H1 (cell line): ENCODE measurements at regions not wholly inside any gene's neighbourhood (a gene's known extent, or its start where the extent isn't known, plus 50 kb on each side); places are given as distances from the start of the nearest gene placed in this dataset.

ENCODE experiments used
- CTCF ChIA-PET: fragments of 300-600 bp; sonication (Branson Sonifier 250); formaldehyde crosslinking; loops from one replicate; lab custom pipeline; 2021; ENCODE audit not compliant: partially characterized antibody; lab: Charles Lee
- POLR2A ChIA-PET: fragments of 300-600 bp; sonication (Branson Sonifier 250); formaldehyde crosslinking; loops from one replicate; lab custom pipeline; 2021; ENCODE audit warnings: inconsistent platforms; ENCODE audit not compliant: partially characterized antibody; lab: Charles Lee
- DNase-seq, 2 experiments: peaks; one replicate each; pipeline versions ENCODE4 v3.0.0 to v3.0.0-alpha.2; 2010 to 2022; ENCODE audit warnings: low spot score in 2 of 2, low read depth in 1 of 2, mixed read lengths in 1 of 2
- FAIRE-seq: peaks from 2 replicates; lab custom pipeline; 2011; peaks lifted over from hg19 to GRCh38; lab: Jason Lieb, UNC
- H2AFZ ChIP-seq: 2 replicates; pipeline ENCODE4 v1.8.1; 2012; ENCODE audit warnings: low read length, inconsistent platforms
- H2AK5ac ChIP-seq: 2 replicates; pipeline ENCODE4 v1.6.1; 2013; ENCODE audit warnings: low read depth, low read length
- H2BK120ac ChIP-seq: replicated peaks from 2 replicates; pipeline ENCODE3; 2013; ENCODE audit warnings: low read depth, low read length, inconsistent platforms
- H2BK12ac ChIP-seq: 2 replicates; pipeline ENCODE4 v1.6.1; 2013; ENCODE audit warnings: low read depth, low read length
- H2BK15ac ChIP-seq: 2 replicates; pipeline ENCODE4 v1.6.1; 2013; ENCODE audit warnings: low read length
- H2BK20ac ChIP-seq: 2 replicates; pipeline ENCODE4 v1.6.1; 2013; ENCODE audit warnings: low read length
- H2BK5ac ChIP-seq: 2 replicates; pipeline ENCODE4 v1.6.1; 2013; ENCODE audit warnings: low read depth, low read length
- H3K14ac ChIP-seq: 2 replicates; pipeline ENCODE4 v1.6.1; 2013; ENCODE audit warnings: inconsistent platforms; ENCODE audit not compliant: insufficient read length
- H3K18ac ChIP-seq: 2 replicates; pipeline ENCODE4 v1.6.1; 2013; ENCODE audit warnings: low read length; ENCODE audit errors: extremely low read depth
- H3K23ac ChIP-seq: 2 replicates; pipeline ENCODE4 v1.6.1; 2013; ENCODE audit warnings: inconsistent platforms; ENCODE audit not compliant: insufficient read length
- H3K23me2 ChIP-seq: 2 replicates; pipeline ENCODE4 v1.6.1; 2013; ENCODE audit warnings: low read depth, low read length
- H3K27ac ChIP-seq: 2 replicates; pipeline ENCODE4 v1.6.1; 2011; ENCODE audit warnings: low read depth, low read length, inconsistent platforms
- H3K27me3 ChIP-seq, 4 experiments: replicated peaks in 1 of 4; 1 replicate in 1 of 4; 2 replicates in 3 of 4; pipeline versions ENCODE4 v1.6.1 to v1.8.1; 2011 to 2013; ENCODE audit warnings: low read length in 3 of 4, mild to moderate bottlenecking in 3 of 4, inconsistent platforms in 2 of 4, mixed read lengths in 2 of 4, moderate library complexity in 1 of 4; ENCODE audit not compliant: control insufficient read depth in 3 of 4, insufficient read depth in 3 of 4; ENCODE audit errors: extremely low read depth in 1 of 4
- H3K36me3 ChIP-seq, 4 experiments: 2 replicates each; pipeline versions ENCODE4 v1.6.1 to v1.8.1; 2011 to 2013; ENCODE audit warnings: mild to moderate bottlenecking in 4 of 4, low read length in 3 of 4, moderate library complexity in 2 of 4, control low read depth in 1 of 4, inconsistent platforms in 1 of 4; ENCODE audit not compliant: insufficient read depth in 4 of 4, control insufficient read depth in 2 of 4
- H3K4ac ChIP-seq: replicated peaks from 2 replicates; pipeline ENCODE3; 2013; ENCODE audit warnings: low read length, low read depth, mixed read lengths, inconsistent platforms; ENCODE audit not compliant: insufficient read length
- H3K4me1 ChIP-seq, 4 experiments: replicated peaks in 1 of 4; 1 replicate in 1 of 4; 2 replicates in 3 of 4; pipeline versions ENCODE4 v1.6.1 to v1.8.1; 2011 to 2013; ENCODE audit warnings: low read length in 3 of 4, inconsistent platforms in 2 of 4, mixed read lengths in 1 of 4; ENCODE audit not compliant: insufficient read depth in 4 of 4, control insufficient read depth in 3 of 4
- H3K4me2 ChIP-seq, 2 experiments: 2 replicates each; pipeline versions ENCODE4 v1.6.1 to v1.8.1; 2011 to 2013; ENCODE audit warnings: low read depth in 2 of 2, low read length in 2 of 2, control low read depth in 1 of 2, inconsistent platforms in 1 of 2, mild to moderate bottlenecking in 1 of 2; ENCODE audit not compliant: insufficient read depth in 1 of 2
- H3K4me3 ChIP-seq, 4 experiments: fragments of 200-600, 300-600 bp in 1 of 4; sonication (generic), shearing (Covaris generic), sonication (Bioruptor Twin) in 1 of 4; 2 replicates each; pipeline versions ENCODE4 v1.5.1 to v1.8.1; 2011 to 2016; ENCODE audit warnings: low read length in 4 of 4, low read depth in 3 of 4, control low read depth in 2 of 4, inconsistent platforms in 2 of 4, mild to moderate bottlenecking in 2 of 4, mixed read lengths in 1 of 4, moderate library complexity in 1 of 4; ENCODE audit not compliant: insufficient read depth in 2 of 4; ENCODE audit errors: extremely low read depth in 1 of 4
- H3K56ac ChIP-seq: replicated peaks from 2 replicates; pipeline ENCODE3; 2013; ENCODE audit warnings: low read depth, mild to moderate bottlenecking, mixed read lengths, low read length, inconsistent platforms; ENCODE audit not compliant: insufficient read length
- H3K79me1 ChIP-seq: 2 replicates; pipeline ENCODE4 v1.6.1; 2013; ENCODE audit warnings: low read depth, low read length, control low read depth
- H3K79me2 ChIP-seq, 2 experiments: 2 replicates each; pipeline versions ENCODE4 v1.6.1 to v1.8.1; 2012 to 2013; ENCODE audit warnings: low read length in 2 of 2, mild to moderate bottlenecking in 2 of 2, inconsistent platforms in 1 of 2; ENCODE audit not compliant: insufficient read depth in 2 of 2, control insufficient read depth in 1 of 2
- H3K9ac ChIP-seq, 4 experiments: replicated peaks in 1 of 4; 1 replicate in 1 of 4; 2 replicates in 3 of 4; pipeline versions ENCODE4 v1.6.1 to v1.8.1; 2011 to 2013; ENCODE audit warnings: low read depth in 3 of 4, low read length in 3 of 4, control low read depth in 2 of 4, mild to moderate bottlenecking in 2 of 4, moderate library complexity in 2 of 4, inconsistent platforms in 1 of 4; ENCODE audit errors: extremely low read depth in 1 of 4
- H3K9me3 ChIP-seq, 2 experiments: 2 replicates each; pipeline versions ENCODE4 v1.6.1 to v1.8.1; 2012 to 2013; ENCODE audit warnings: mild to moderate bottlenecking in 2 of 2, moderate library complexity in 2 of 2, control low read depth in 1 of 2, inconsistent platforms in 1 of 2, low read depth in 1 of 2, low read length in 1 of 2, mixed read lengths in 1 of 2; ENCODE audit not compliant: insufficient read depth in 2 of 2
- H4K20me1 ChIP-seq, 2 experiments: replicated peaks in 1 of 2; 2 replicates each; pipeline versions ENCODE3 to v1.8.1; 2011 to 2013; ENCODE audit warnings: inconsistent platforms in 2 of 2, low read length in 2 of 2, mild to moderate bottlenecking in 1 of 2; ENCODE audit not compliant: insufficient read depth in 2 of 2, control insufficient read depth in 1 of 2
- H4K5ac ChIP-seq: 2 replicates; pipeline ENCODE4 v1.6.1; 2013; ENCODE audit warnings: low read length, low read depth, mixed read lengths, inconsistent platforms; ENCODE audit not compliant: insufficient read length
- H4K8ac ChIP-seq: 2 replicates; pipeline ENCODE4 v1.8.0; 2013; ENCODE audit warnings: mild to moderate bottlenecking, moderate library complexity, low read length, inconsistent platforms; ENCODE audit not compliant: insufficient read depth; ENCODE audit errors: extremely low read depth
- H4K91ac ChIP-seq: replicated peaks from 2 replicates; pipeline ENCODE3; 2013; ENCODE audit warnings: low read length, mixed read lengths, inconsistent platforms; ENCODE audit not compliant: insufficient read length
- BCL11A ChIP-seq, 2 experiments: IDR thresholded peaks; one replicate each; pipeline ENCODE4 v1.6.1; 2011; ENCODE audit warnings: low read depth in 2 of 2, low read length in 2 of 2, mild to moderate bottlenecking in 2 of 2
- CBX5 ChIP-seq: fragments of 300-800, 300-1000 bp; sonication (generic); IDR thresholded peaks from 2 replicates; pipeline ENCODE4 v1.7.1; 2016; ENCODE audit warnings: antibody characterized with exemption, low read length, low read depth
- CBX8 ChIP-seq: fragments of 300-800, 300-1000 bp; sonication (generic); IDR thresholded peaks from 2 replicates; pipeline ENCODE4 v1.7.1; 2016; ENCODE audit warnings: low read depth, low read length, borderline replicate concordance
- EP300 ChIP-seq, 2 experiments: IDR thresholded peaks; 1 replicate in 1 of 2; 2 replicates in 1 of 2; pipeline ENCODE4 v1.6.1; 2011 to 2012; ENCODE audit warnings: low read depth in 2 of 2, low read length in 2 of 2, mild to moderate bottlenecking in 2 of 2, borderline replicate concordance in 1 of 2, inconsistent platforms in 1 of 2, moderate library complexity in 1 of 2
- EZH2 ChIP-seq: fragments of 200-600 bp; sonication (generic); IDR thresholded peaks from 2 replicates; pipeline ENCODE4 v1.7.1; 2012; ENCODE audit warnings: low read depth, mild to moderate bottlenecking, moderate library complexity, low read length, inconsistent platforms; ENCODE audit not compliant: severe bottlenecking
- HDAC6 ChIP-seq: IDR thresholded peaks from one replicate; pipeline ENCODE4 v1.7.1; 2012; ENCODE audit warnings: low read depth, mild to moderate bottlenecking, inconsistent platforms, low read length, moderate library complexity
- KDM5A ChIP-seq: fragments of 200-600 bp; IDR thresholded peaks from 2 replicates; pipeline ENCODE4 v1.7.1; 2012; ENCODE audit warnings: mild to moderate bottlenecking, low read length, inconsistent platforms, mixed read lengths
- RFX5 ChIP-seq: IDR thresholded peaks from 2 replicates; pipeline ENCODE4 v1.6.1; 2011; ENCODE audit warnings: low read depth, low read length, improper control_type of control experiment, borderline replicate concordance
- RXRA ChIP-seq: IDR thresholded peaks from 2 replicates; pipeline ENCODE4 v1.6.1; 2011; ENCODE audit warnings: low read depth, mild to moderate bottlenecking, low read length, moderate library complexity; ENCODE audit not compliant: insufficient read depth
- TAF7 ChIP-seq: optimal IDR thresholded peaks from 2 replicates; pipeline ENCODE3; 2011; ENCODE audit warnings: low read depth, mild to moderate bottlenecking, inconsistent platforms, low read length, moderate library complexity, borderline replicate concordance
- TBP ChIP-seq: IDR thresholded peaks from 2 replicates; pipeline ENCODE4 v1.6.1; 2011; ENCODE audit warnings: low read depth, low read length, improper control_type of control experiment
- TEAD4 ChIP-seq: IDR thresholded peaks from 2 replicates; pipeline ENCODE4 v1.6.1; 2012; ENCODE audit warnings: low read depth, low read length, inconsistent platforms, mixed read lengths
- WGBS, 2 experiments: shearing (Covaris generic) in 1 of 2; methylation state at CpG; one replicate each; pipeline versions ENCODE4 v1.1.6 to v1.1.7; 2013 to 2015; ENCODE audit warnings: low lambda C conversion rate in 2 of 2, mixed read lengths in 2 of 2, inconsistent platforms in 1 of 2, low coverage in 1 of 2, missing lambda C conversion rate in 1 of 2; ENCODE audit not compliant: insufficient replicate concordance in 2 of 2, insufficient coverage in 1 of 2, insufficient read length in 1 of 2; ENCODE audit errors: extremely low coverage in 1 of 2, missing lambda C conversion rate in 1 of 2; 5-methylcytosine and 5-hydroxymethylcytosine counted together
- TF ChIP-seq, protein P1 (sequence below): IDR thresholded peaks from 2 replicates; pipeline ENCODE4 v1.6.1; 2012; ENCODE audit warnings: inconsistent platforms

DNA sequence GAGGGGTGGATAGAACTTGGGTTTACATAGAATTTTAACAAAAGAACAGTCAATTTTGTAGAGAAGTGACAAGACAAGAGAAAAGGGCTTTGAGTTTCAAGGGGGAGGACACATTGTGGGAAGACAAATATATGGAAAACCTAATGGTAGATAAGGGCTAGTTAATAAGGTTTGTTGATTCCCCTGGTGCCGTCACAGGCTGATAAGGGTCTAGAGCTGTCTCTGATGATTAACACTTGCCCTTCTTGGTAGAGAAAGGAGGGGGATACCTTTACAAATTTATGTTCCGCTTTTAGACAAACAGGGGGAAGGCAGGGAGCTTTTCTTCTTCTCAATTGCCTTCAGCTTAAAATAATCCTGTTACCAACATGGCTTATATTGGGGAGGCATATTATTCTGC lies 124.3 kb downstream of the ETS2 start:
- H3K4ac ChIP-seq = no peak overlapping the region
- H2AK5ac ChIP-seq = no peak overlapping the region
- H3K18ac ChIP-seq = no peak overlapping the region
- POLR2A ChIA-PET = no interaction called here
- WGBS, 2 experiments = 86% methylated on average over 2 of the region's 2 CpGs; no CpG with 5 or more reads in 1 of the 2 experiments
- no peaks in the 10 kb centered on the region for H3K79me2 ChIP-seq
- H3K9ac ChIP-seq = no peak overlapping the region
- H2BK5ac ChIP-seq = no peak overlapping the region
- no peak overlapping the region for H3K4me2 ChIP-seq
- H3K23me2 ChIP-seq = no peaks in the 10 kb centered on the region
- no peaks in the 10 kb centered on the region for H3K27me3 ChIP-seq
- no peak overlapping the region for H3K56ac ChIP-seq
- H3K4me1 ChIP-seq = no peaks in the 10 kb centered on the region
- no peak overlapping the region for H3K4me3 ChIP-seq
- H3K27ac ChIP-seq = no peak overlapping the region
- TF ChIP-seq CBX5 (no peak), RFX5 (no peak), EZH2 (no peak), RXRA (no peak), TEAD4 (no peak), KDM5A (no peak), EP300 (IDR thresholded peaks at IDR 0.05; ENCODE audit: borderline replicate concordance in 1 of 2, low read depth in 2 of 2, low read length in 2 of 2) (no peak), CBX8 (no peak), HDAC6 (no peak), TAF7 (no peak), TBP (no peak), BCL11A (IDR thresholded peaks at IDR 0.05; ENCODE audit: low read depth in 2 of 2, low read length in 2 of 2) (no peak)
- TF ChIP-seq, protein P1, sequence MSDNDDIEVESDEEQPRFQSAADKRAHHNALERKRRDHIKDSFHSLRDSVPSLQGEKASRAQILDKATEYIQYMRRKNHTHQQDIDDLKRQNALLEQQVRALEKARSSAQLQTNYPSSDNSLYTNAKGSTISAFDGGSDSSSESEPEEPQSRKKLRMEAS = no peak
- no peak overlapping the region for H2BK15ac ChIP-seq
- 0 out of 4 replicates have a peak, but pooled peaks cover 0 to 6% of the 10 kb centered on the region in 2 experiments for H3K9me3 ChIP-seq
- H2AFZ ChIP-seq = no peak overlapping the region
- H2BK20ac ChIP-seq = no peak overlapping the region
- no peak overlapping the region for H2BK12ac ChIP-seq
- FAIRE-seq = no peak
- no peaks in the 10 kb centered on the region for H3K36me3 ChIP-seq
- no peak overlapping the region for H3K23ac ChIP-seq
- H4K91ac ChIP-seq = no peak overlapping the region
- H2BK120ac ChIP-seq = no peak overlapping the region
- no peaks in the 10 kb centered on the region for H3K79me1 ChIP-seq
- CTCF ChIA-PET = interaction anchor here (0.8 to 1.7 kb wide), 2 partner anchors 13 to 60 kb away, joined by 3 read pairs; no protein-coding TSS in a partner anchor
- no peak for DNase-seq
- H4K20me1 ChIP-seq = no peaks in the 10 kb centered on the region
- no peak overlapping the region for H3K14ac ChIP-seq
- H4K8ac ChIP-seq = no peak overlapping the region
- no peak overlapping the region for H4K5ac ChIP-seq
